Mucosa of descending colon (tissue), 3 donors: ENCODE measurements at regions not wholly inside any gene's neighbourhood (a gene's known extent, or its start where the extent isn't known, plus 50 kb on each side); places are given as distances from the start of the nearest gene placed in this dataset.
A peak's percentile ranks its signal among the peaks of the same experiment; 100 is the strongest.

Experiments
- ATAC-seq: fragments of 200-7000 bp; cut with Tn5 transposase; one replicate; pipeline ENCODE4 v1.9.1; 2020; ENCODE audit warnings: mild to moderate bottlenecking, moderate library complexity
- DNase-seq, 3 donors: peaks; one replicate each; pipeline ENCODE4 v3.0.0-alpha.2; 2020
- H3K36me3 ChIP-seq: fragments of 200-600 bp; one replicate; pipeline ENCODE4 v1.8.0; 2021; ENCODE audit warnings: low read depth, mild to moderate bottlenecking
- H3K4me1 ChIP-seq: fragments of 200-600 bp; one replicate; pipeline ENCODE4 v1.8.0; 2021; ENCODE audit warnings: low read depth, mild to moderate bottlenecking
- H3K4me3 ChIP-seq: fragments of 200-600 bp; one replicate; pipeline ENCODE4 v1.8.0; 2021; ENCODE audit warnings: mild to moderate bottlenecking
- H3K9me3 ChIP-seq: fragments of 200-600 bp; one replicate; pipeline ENCODE4 v1.8.0; 2021; ENCODE audit warnings: mild to moderate bottlenecking
- CTCF ChIP-seq: fragments of 200-600 bp; IDR thresholded peaks from one replicate; pipeline ENCODE4 v1.8.0; 2022; ENCODE audit warnings: antibody characterized with exemption, mild to moderate bottlenecking
- intact Hi-C, 2 donors: fragments of 100-400 bp; cut with DNase I in 1 of 2; cut with micrococcal nuclease in 1 of 2; formaldehyde crosslinking; loops; one replicate each; pipeline versions ENCODE4 v1.11.0 to v1.11.1; 2022; cut with DNase I, micrococcal nuclease
- donor health status: DM: no; HTN: no; CAD: no; lungs with moderate emphysema.
- donor health status: DM: no; HTN: no; CAD: no.
- donor health status: DM: no; HTN: yes; CAD: no.

GRCh38 chr9:28668158-28668557 lies 1094.9 kb upstream of the C9orf72 start:
- intact Hi-C loops, result no loop called here
- H3K4me1 ChIP-seq, result no peaks in the 10 kb centered on the region

GRCh38 chr9:28671000-28671399 lies 1097.7 kb upstream of the C9orf72 start:
- no peaks in the 10 kb centered on the region for H3K4me1 ChIP-seq
- DNase-seq, result no peak
- intact Hi-C loops, result no loop called here
- ATAC-seq, result no peak
- no peaks in the 10 kb centered on the region for H3K9me3 ChIP-seq
- no peaks in the 10 kb centered on the region for H3K36me3 ChIP-seq
- H3K4me3 ChIP-seq, result no peak overlapping the region
- no peak for TF ChIP-seq CTCF

More at GRCh38 chr9:28668158-28668557, 1094.9 kb upstream of the C9orf72 start:
- no peak for TF ChIP-seq CTCF
- Histone ChIP-seq H3K36me3 (no peaks in the 10 kb centered on the region), H3K9me3 (no peaks in the 10 kb centered on the region), H3K4me3 (no peak overlapping the region)
- ATAC-seq (no peak), DNase-seq (no peak)

- intact Hi-C loops, result no loop called here
- Histone ChIP-seq H3K4me1 (no peaks in the 10 kb centered on the region), H3K36me3 (no peaks in the 10 kb centered on the region), H3K9me3 (no peaks in the 10 kb centered on the region), H3K4me3 (no peak overlapping the region)
- DNase-seq (no peak), ATAC-seq (no peak)
- no peak for TF ChIP-seq CTCF
Measured at GRCh38 chr9:28678097-28678496, 1104.8 kb upstream of the C9orf72 start.

GRCh38 chr9:28688172-28688571 lies 1114.9 kb upstream of the C9orf72 start:
- no peak for ATAC-seq
- no peaks in the 10 kb centered on the region for H3K4me1 ChIP-seq
- intact Hi-C loops, result no loop called here
- no peaks in the 10 kb centered on the region for H3K36me3 ChIP-seq
- DNase-seq, result no peak
- no peaks in the 10 kb centered on the region for H3K9me3 ChIP-seq
- no peak overlapping the region for H3K4me3 ChIP-seq
- no peak for TF ChIP-seq CTCF

- no peaks in the 10 kb centered on the region for H3K4me1 ChIP-seq
- no peaks in the 10 kb centered on the region for H3K36me3 ChIP-seq
- no peak for TF ChIP-seq CTCF
- peak in 1 of 3 donors; percentile 7 for DNase-seq
- no peaks in the 10 kb centered on the region for H3K9me3 ChIP-seq
- H3K4me3 ChIP-seq, result no peak overlapping the region
- intact Hi-C loops, result no loop called here
- no peak for ATAC-seq
Measured at GRCh38 chr9:28692012-28692411, 1118.7 kb upstream of the C9orf72 start.

GRCh38 chr9:28696960-28697359 lies 1123.7 kb upstream of the C9orf72 start:
- intact Hi-C loops, result no loop called here
- Histone ChIP-seq H3K36me3 (no peaks in the 10 kb centered on the region), H3K9me3 (peaks cover 21% of the 10 kb centered on the region), H3K4me1 (no peaks in the 10 kb centered on the region), H3K4me3 (no peak overlapping the region)
- TF ChIP-seq CTCF, result no peak
- DNase-seq, result no peak
- ATAC-seq, result no peak
